ENCODE measurements at regions not wholly inside any gene's neighbourhood (a gene's known extent, or its start where the extent isn't known, plus 50 kb on each side); places are given as distances from the start of the nearest gene placed in this dataset.

DNA sequence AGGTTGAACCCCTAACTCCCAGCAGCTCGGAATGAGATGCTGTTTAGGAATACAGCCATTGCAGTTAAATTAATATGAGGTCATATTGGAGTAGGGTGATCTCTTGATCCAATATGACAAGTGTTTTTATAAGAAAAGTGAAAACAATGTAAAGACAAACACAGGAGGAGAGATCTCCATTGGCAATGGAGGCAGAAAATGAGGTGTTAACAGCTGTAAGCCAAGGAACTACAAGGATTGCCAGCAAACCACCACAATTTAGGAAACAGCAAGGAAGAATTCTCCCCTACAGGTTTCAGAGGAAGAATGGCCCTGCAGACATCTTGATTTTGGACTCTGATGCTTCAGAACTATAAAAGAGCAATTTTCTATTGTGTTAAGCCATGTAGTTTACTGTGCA lies 774.3 kb downstream of the MRPL39 start:
- Histone ChIP-seq H3K4me1 (ENCODE audit: control insufficient read depth, insufficient read depth, low read length) (no peaks in the 10 kb centered on the region), H3K9me3 (ENCODE audit: control insufficient read depth, insufficient read depth, low read depth, low read length) (no peaks in the 10 kb centered on the region), H3K27ac (ENCODE audit: extremely low read depth, low read depth, low read length) (no peak overlapping the region), H3K4me3 (ENCODE audit: low read depth, low read length) (no peak overlapping the region), H3K36me3 (ENCODE audit: control insufficient read depth in 2 of 2, insufficient read depth in 1 of 2, low read length in 2 of 2) (no peaks in the 10 kb centered on the region)
- ChIA-PET POLR2A (no interaction called here), CTCF (interaction anchor here (0.7 kb wide), 1 partner anchor 61 kb away, joined by 3 read pairs; no protein-coding TSS in a partner anchor)
- TF ChIP-seq ZNF354C (tag by site-specific recombination; IDR thresholded peaks at IDR 0.05; ENCODE audit: borderline replicate concordance, low read depth) (no peak), ZNF239 (tag by site-specific recombination; IDR thresholded peaks at IDR 0.05) (no peak), ZNF274 (IDR thresholded peaks at IDR 0.05; ENCODE audit: low read length) (no peak), ZNF274 (tag by site-specific recombination; IDR thresholded peaks at IDR 0.05; ENCODE audit: borderline replicate concordance) (no peak), SP2 (tag by site-specific recombination; IDR thresholded peaks at IDR 0.05) (no peak), ZXDB (tag by site-specific recombination; IDR thresholded peaks at IDR 0.05) (no peak)

DNA sequence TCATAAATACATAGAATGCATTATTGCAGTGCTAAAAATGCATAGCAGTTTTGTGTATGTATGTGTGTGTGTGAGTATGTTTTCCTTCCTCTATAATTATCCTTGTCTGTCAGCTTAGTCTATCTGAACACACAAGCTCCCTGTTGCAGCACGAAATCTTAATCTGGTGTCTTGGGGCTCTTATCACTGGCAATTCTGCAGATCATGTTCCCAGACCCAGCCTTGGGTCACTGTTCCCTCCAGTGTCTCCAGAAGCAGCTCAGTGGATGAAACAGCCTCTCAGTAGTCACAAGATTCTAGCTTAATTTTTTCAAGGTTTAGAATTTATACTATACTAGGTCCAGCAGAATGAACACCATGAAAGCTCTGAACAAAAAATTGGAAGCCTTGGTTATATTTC lies 777.9 kb downstream of the MRPL39 start:
- H3K27ac ChIP-seq (ENCODE audit: extremely low read depth, low read depth, low read length) = no peak overlapping the region
- H3K4me1 ChIP-seq (ENCODE audit: control insufficient read depth, insufficient read depth, low read length) = no peaks in the 10 kb centered on the region
- TF ChIP-seq ZNF274 (IDR thresholded peaks at IDR 0.05; ENCODE audit: low read length) = no peak
- TF ChIP-seq ZNF274 (tag by site-specific recombination; IDR thresholded peaks at IDR 0.05; ENCODE audit: borderline replicate concordance) = no peak
- no peak for TF ChIP-seq ZNF23 (tag by site-specific recombination; IDR thresholded peaks at IDR 0.05; ENCODE audit: borderline replicate concordance)
- TF ChIP-seq, protein P1, sequence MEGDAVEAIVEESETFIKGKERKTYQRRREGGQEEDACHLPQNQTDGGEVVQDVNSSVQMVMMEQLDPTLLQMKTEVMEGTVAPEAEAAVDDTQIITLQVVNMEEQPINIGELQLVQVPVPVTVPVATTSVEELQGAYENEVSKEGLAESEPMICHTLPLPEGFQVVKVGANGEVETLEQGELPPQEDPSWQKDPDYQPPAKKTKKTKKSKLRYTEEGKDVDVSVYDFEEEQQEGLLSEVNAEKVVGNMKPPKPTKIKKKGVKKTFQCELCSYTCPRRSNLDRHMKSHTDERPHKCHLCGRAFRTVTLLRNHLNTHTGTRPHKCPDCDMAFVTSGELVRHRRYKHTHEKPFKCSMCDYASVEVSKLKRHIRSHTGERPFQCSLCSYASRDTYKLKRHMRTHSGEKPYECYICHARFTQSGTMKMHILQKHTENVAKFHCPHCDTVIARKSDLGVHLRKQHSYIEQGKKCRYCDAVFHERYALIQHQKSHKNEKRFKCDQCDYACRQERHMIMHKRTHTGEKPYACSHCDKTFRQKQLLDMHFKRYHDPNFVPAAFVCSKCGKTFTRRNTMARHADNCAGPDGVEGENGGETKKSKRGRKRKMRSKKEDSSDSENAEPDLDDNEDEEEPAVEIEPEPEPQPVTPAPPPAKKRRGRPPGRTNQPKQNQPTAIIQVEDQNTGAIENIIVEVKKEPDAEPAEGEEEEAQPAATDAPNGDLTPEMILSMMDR (tag by site-specific recombination; IDR thresholded peaks at IDR 0.05) = no peak
- no peak for TF ChIP-seq ZNF707 (tag by site-specific recombination; IDR thresholded peaks at IDR 0.05)
- TF ChIP-seq ZNF792 (tag by site-specific recombination; IDR thresholded peaks at IDR 0.05) = no peak
- no peak for TF ChIP-seq ZBTB1 (tag by site-specific recombination; IDR thresholded peaks at IDR 0.05)
- no peak for TF ChIP-seq FEZF1 (tag by site-specific recombination; IDR thresholded peaks at IDR 0.05)
- no peak overlapping the region for H3K4me3 ChIP-seq (ENCODE audit: low read depth, low read length)
- H3K9me3 ChIP-seq (ENCODE audit: control insufficient read depth, insufficient read depth, low read depth, low read length) = no peaks in the 10 kb centered on the region
- CTCF ChIA-PET = no interaction called here
- no peaks in the 10 kb centered on the region for H3K36me3 ChIP-seq (ENCODE audit: control insufficient read depth in 2 of 2, insufficient read depth in 1 of 2, low read length in 2 of 2)
- POLR2A ChIA-PET = no interaction called here

DNA sequence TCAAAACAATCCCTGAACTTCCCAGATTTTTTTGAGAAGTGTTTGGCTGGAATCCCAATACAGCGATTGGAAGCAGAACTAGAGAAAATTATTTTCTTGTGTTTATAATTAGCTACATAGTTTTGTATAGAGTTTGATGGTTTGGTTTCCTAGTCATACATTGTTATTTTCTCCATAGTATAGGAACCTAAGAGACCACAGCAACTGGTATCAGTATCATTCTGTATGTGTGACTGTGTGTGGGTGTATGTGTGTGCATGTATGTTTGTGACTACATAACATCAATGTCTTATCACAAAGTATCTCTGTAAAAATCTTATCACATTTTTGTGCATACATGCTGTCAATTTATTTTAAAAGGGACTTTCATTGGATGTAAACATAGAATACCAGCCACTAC lies 780.5 kb downstream of the MRPL39 start:
- ChIA-PET CTCF (no interaction called here), POLR2A (no interaction called here)
- H3K27ac ChIP-seq (ENCODE audit: extremely low read depth, low read depth, low read length) = no peak overlapping the region
- H3K9me3 ChIP-seq (ENCODE audit: control insufficient read depth, insufficient read depth, low read depth, low read length) = no peaks in the 10 kb centered on the region
- no peak overlapping the region for H3K4me3 ChIP-seq (ENCODE audit: low read depth, low read length)
- H3K4me1 ChIP-seq (ENCODE audit: control insufficient read depth, insufficient read depth, low read length) = no peaks in the 10 kb centered on the region
- H3K36me3 ChIP-seq (ENCODE audit: control insufficient read depth in 2 of 2, insufficient read depth in 1 of 2, low read length in 2 of 2) = no peaks in the 10 kb centered on the region
- TF ChIP-seq, protein P2, sequence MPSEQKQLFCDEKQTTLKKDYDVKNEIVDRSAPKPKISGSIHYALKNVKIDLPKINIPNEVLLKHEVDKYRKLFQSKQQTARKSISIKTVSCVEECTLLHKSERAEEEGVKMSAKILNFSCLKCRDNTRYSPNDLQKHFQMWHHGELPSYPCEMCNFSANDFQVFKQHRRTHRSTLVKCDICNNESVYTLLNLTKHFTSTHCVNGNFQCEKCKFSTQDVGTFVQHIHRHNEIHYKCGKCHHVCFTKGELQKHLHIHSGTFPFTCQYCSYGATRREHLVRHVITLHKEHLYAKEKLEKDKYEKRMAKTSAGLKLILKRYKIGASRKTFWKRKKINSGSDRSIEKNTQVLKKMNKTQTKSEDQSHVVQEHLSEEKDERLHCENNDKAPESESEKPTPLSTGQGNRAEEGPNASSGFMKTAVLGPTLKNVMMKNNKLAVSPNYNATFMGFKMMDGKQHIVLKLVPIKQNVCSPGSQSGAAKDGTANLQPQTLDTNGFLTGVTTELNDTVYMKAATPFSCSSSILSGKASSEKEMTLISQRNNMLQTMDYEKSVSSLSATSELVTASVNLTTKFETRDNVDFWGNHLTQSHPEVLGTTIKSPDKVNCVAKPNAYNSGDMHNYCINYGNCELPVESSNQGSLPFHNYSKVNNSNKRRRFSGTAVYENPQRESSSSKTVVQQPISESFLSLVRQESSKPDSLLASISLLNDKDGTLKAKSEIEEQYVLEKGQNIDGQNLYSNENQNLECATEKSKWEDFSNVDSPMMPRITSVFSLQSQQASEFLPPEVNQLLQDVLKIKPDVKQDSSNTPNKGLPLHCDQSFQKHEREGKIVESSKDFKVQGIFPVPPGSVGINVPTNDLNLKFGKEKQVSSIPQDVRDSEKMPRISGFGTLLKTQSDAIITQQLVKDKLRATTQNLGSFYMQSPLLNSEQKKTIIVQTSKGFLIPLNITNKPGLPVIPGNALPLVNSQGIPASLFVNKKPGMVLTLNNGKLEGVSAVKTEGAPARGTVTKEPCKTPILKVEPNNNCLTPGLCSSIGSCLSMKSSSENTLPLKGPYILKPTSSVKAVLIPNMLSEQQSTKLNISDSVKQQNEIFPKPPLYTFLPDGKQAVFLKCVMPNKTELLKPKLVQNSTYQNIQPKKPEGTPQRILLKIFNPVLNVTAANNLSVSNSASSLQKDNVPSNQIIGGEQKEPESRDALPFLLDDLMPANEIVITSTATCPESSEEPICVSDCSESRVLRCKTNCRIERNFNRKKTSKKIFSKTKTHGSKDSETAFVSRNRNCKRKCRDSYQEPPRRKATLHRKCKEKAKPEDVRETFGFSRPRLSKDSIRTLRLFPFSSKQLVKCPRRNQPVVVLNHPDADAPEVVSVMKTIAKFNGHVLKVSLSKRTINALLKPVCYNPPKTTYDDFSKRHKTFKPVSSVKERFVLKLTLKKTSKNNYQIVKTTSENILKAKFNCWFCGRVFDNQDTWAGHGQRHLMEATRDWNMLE (tag by site-specific recombination; conservative IDR thresholded peaks at IDR 0.05; ENCODE audit: low read depth) = no peak
- TF ChIP-seq TRIM28 (IDR thresholded peaks at IDR 0.05; ENCODE audit: borderline replicate concordance, low read length) = no peak
- no peak for TF ChIP-seq ZNF548 (tag by site-specific recombination; IDR thresholded peaks at IDR 0.05)
- TF ChIP-seq ZNF76 (tag by site-specific recombination; IDR thresholded peaks at IDR 0.05; ENCODE audit: borderline replicate concordance, low read depth) = no peak
- no peak for TF ChIP-seq ZNF426 (tag by site-specific recombination; IDR thresholded peaks at IDR 0.05)
- TF ChIP-seq, protein P3, sequence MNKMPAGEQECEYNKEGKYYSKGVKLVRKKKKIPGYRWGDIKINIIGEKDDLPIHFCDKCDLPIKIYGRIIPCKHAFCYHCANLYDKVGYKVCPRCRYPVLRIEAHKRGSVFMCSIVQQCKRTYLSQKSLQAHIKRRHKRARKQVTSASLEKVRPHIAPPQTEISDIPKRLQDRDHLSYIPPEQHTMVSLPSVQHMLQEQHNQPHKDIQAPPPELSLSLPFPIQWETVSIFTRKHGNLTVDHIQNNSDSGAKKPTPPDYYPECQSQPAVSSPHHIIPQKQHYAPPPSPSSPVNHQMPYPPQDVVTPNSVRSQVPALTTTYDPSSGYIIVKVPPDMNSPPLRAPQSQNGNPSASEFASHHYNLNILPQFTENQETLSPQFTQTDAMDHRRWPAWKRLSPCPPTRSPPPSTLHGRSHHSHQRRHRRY (tag by site-specific recombination; IDR thresholded peaks at IDR 0.05) = no peak

Data from HEK293 (cell line).